Smooth muscle cell (in vitro differentiated cells): ENCODE measurements at regions not wholly inside any gene's neighbourhood (a gene's known extent, or its start where the extent isn't known, plus 50 kb on each side); places are given as distances from the start of the nearest gene placed in this dataset.

Source experiments
- DNase-seq: peaks from one replicate; lab custom pipeline; 2025; ENCODE audit not compliant: unreplicated experiment; lab: John Stamatoyannopoulos, UW
- H2AFZ ChIP-seq: fragments of 200-600 bp; sonication (generic); 2 replicates; pipeline ENCODE4 v1.6.0; 2016; ENCODE audit warnings: antibody characterized with exemption, low read depth, mild to moderate bottlenecking
- H3F3A ChIP-seq: fragments of 200-600 bp; sonication (generic); 2 replicates; pipeline ENCODE4 v1.6.0; 2017; ENCODE audit warnings: antibody characterized with exemption, low read depth
- H3K27ac ChIP-seq: fragments of 200-600 bp; sonication (generic); 2 replicates; pipeline ENCODE4 v1.5.1; 2016; ENCODE audit warnings: low read depth, mild to moderate bottlenecking
- H3K27me3 ChIP-seq: fragments of 200-600 bp; sonication (generic); 2 replicates; pipeline ENCODE4 v1.6.1; 2016; ENCODE audit warnings: low read depth, mild to moderate bottlenecking
- H3K36me3 ChIP-seq: fragments of 200-600 bp; sonication (generic); 2 replicates; pipeline ENCODE4 v1.5.1; 2016; ENCODE audit warnings: low read depth
- H3K4me1 ChIP-seq: fragments of 200-600 bp; sonication (generic); 2 replicates; pipeline ENCODE4 v1.5.1; 2016; ENCODE audit warnings: low read depth
- H3K4me2 ChIP-seq: fragments of 200-600 bp; sonication (generic); 2 replicates; pipeline ENCODE4 v1.6.0; 2016; ENCODE audit warnings: mild to moderate bottlenecking
- H3K4me3 ChIP-seq: fragments of 200-600 bp; sonication (generic); 2 replicates; pipeline ENCODE4 v1.5.1; 2016; ENCODE audit warnings: mild to moderate bottlenecking
- H3K79me2 ChIP-seq: fragments of 200-600 bp; sonication (generic); 2 replicates; pipeline ENCODE4 v1.6.0; 2016; ENCODE audit warnings: low read depth, mild to moderate bottlenecking
- H3K9ac ChIP-seq: fragments of 200-600 bp; sonication (generic); 2 replicates; pipeline ENCODE4 v1.6.0; 2016; ENCODE audit warnings: low read depth
- H3K9me3 ChIP-seq: fragments of 200-600 bp; sonication (generic); replicated peaks from 2 replicates; pipeline ENCODE4 v1.5.1; 2016; ENCODE audit warnings: low read depth
- H4K20me1 ChIP-seq: fragments of 200-600 bp; sonication (generic); 2 replicates; pipeline ENCODE4 v1.6.0; 2016; ENCODE audit warnings: low read depth
- CTCF ChIP-seq: fragments of 200-600 bp; sonication (generic); IDR thresholded peaks from 2 replicates; pipeline ENCODE4 v1.5.1; 2017; ENCODE audit warnings: borderline replicate concordance, mild to moderate bottlenecking, antibody characterized with exemption; ENCODE audit not compliant: insufficient read depth, poor library complexity, severe bottlenecking
- WGBS: methylation state at CpG from one replicate; pipeline ENCODE4 v1.1.7; 2016; ENCODE audit warnings: low lambda C conversion rate; 5-methylcytosine and 5-hydroxymethylcytosine counted together

DNA sequence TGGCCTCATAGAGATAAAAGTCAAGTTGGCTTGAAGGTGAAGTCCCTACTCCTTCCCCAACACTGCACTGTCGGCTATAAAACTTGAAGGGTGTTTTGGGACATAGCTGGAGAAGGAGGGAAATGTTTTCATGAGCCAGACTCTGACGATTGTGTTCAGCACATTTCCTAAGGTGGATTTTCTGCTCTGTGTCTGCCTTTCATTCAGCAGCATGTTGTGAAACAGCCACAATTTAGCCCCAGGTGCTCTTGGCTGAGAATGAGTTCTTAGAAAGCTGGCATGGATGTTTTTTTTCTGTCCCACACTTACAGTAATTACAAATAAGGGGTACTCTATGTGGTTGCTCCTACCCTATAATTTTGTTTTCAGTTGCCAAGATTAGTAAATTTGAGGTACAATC is 492.4 kb downstream of the MCTP2 start:
- Histone ChIP-seq H4K20me1 (no peaks in the 10 kb centered on the region), H3K4me2 (no peak overlapping the region), H3K4me3 (no peak overlapping the region), H3K9me3 (no peaks in the 10 kb centered on the region), H3K36me3 (no peaks in the 10 kb centered on the region), H3F3A (no peaks in the 10 kb centered on the region), H3K27ac (no peak overlapping the region), H3K9ac (no peak overlapping the region), H3K79me2 (no peaks in the 10 kb centered on the region), H3K4me1 (peaks cover 2% of the 10 kb centered on the region), H3K27me3 (no peaks in the 10 kb centered on the region), H2AFZ (no peak overlapping the region)
- no peak for TF ChIP-seq CTCF
- 32% methylated on average over 2 of the region's 2 CpGs for WGBS
- DNase-seq = no peak

- no peaks in the 10 kb centered on the region for H4K20me1 ChIP-seq
- no peaks in the 10 kb centered on the region for H3K27me3 ChIP-seq
- 93% methylated on average over 3 of the region's 3 CpGs for WGBS
- no peak overlapping the region for H2AFZ ChIP-seq
- H3K27ac ChIP-seq = no peak overlapping the region
- H3K9me3 ChIP-seq = no peaks in the 10 kb centered on the region
- H3K36me3 ChIP-seq = no peaks in the 10 kb centered on the region
- H3K4me1 ChIP-seq = no peaks in the 10 kb centered on the region
- no peak overlapping the region for H3K9ac ChIP-seq
- H3F3A ChIP-seq = no peaks in the 10 kb centered on the region
- H3K79me2 ChIP-seq = no peaks in the 10 kb centered on the region
- H3K4me3 ChIP-seq = no peak overlapping the region
- no peak for DNase-seq
- no peak for TF ChIP-seq CTCF
- no peak overlapping the region for H3K4me2 ChIP-seq
These were observed 499.9 kb downstream of the MCTP2 start for GRCh38 chr15:94731286-94731685.

DNA sequence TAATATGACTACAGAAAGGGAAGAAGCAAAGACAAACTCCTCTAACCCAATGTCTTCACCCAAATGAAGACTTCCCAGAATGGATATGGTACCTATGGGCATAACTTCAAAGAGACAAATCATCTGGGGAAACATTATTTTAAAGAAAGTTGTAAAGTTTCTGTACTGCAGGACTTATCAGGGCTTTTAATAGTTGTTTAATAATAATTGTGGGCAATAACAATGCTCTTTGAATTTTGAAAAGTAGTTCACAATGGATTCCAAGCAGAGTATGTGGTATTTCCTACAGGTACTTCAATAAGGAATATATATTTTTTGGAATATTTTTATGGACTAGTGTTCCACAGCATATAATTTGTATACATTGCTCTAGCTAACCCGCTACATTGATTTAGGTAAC is 503.1 kb downstream of the MCTP2 start:
- Histone ChIP-seq H3K4me1 (no peaks in the 10 kb centered on the region), H3K9ac (no peak overlapping the region), H3K27ac (no peak overlapping the region), H3K4me3 (no peak overlapping the region), H3K9me3 (no peaks in the 10 kb centered on the region), H3F3A (no peaks in the 10 kb centered on the region), H3K27me3 (no peaks in the 10 kb centered on the region), H3K4me2 (no peak overlapping the region), H4K20me1 (no peaks in the 10 kb centered on the region), H3K79me2 (no peaks in the 10 kb centered on the region), H3K36me3 (no peaks in the 10 kb centered on the region), H2AFZ (no peak overlapping the region)
- DNase-seq = no peak
- 95% methylated on average over 1 of the region's 1 CpG for WGBS
- no peak for TF ChIP-seq CTCF

- no peaks in the 10 kb centered on the region for H3K79me2 ChIP-seq
- H3K9me3 ChIP-seq = no peaks in the 10 kb centered on the region
- no peaks in the 10 kb centered on the region for H4K20me1 ChIP-seq
- no peak overlapping the region for H3K4me2 ChIP-seq
- no peak overlapping the region for H2AFZ ChIP-seq
- H3K9ac ChIP-seq = no peak overlapping the region
- H3K4me1 ChIP-seq = no peaks in the 10 kb centered on the region
- no peak for DNase-seq
- H3K4me3 ChIP-seq = no peak overlapping the region
- H3K27me3 ChIP-seq = no peaks in the 10 kb centered on the region
- H3K36me3 ChIP-seq = no peaks in the 10 kb centered on the region
- TF ChIP-seq CTCF = no peak
- no peak overlapping the region for H3K27ac ChIP-seq
- H3F3A ChIP-seq = no peaks in the 10 kb centered on the region
These were observed 504.9 kb downstream of the MCTP2 start for GRCh38 chr15:94736236-94736635.
